ENCODE measurements at regions not wholly inside any gene's neighbourhood (a gene's known extent, or its start where the extent isn't known, plus 50 kb on each side); places are given as distances from the start of the nearest gene placed in this dataset.

DNA sequence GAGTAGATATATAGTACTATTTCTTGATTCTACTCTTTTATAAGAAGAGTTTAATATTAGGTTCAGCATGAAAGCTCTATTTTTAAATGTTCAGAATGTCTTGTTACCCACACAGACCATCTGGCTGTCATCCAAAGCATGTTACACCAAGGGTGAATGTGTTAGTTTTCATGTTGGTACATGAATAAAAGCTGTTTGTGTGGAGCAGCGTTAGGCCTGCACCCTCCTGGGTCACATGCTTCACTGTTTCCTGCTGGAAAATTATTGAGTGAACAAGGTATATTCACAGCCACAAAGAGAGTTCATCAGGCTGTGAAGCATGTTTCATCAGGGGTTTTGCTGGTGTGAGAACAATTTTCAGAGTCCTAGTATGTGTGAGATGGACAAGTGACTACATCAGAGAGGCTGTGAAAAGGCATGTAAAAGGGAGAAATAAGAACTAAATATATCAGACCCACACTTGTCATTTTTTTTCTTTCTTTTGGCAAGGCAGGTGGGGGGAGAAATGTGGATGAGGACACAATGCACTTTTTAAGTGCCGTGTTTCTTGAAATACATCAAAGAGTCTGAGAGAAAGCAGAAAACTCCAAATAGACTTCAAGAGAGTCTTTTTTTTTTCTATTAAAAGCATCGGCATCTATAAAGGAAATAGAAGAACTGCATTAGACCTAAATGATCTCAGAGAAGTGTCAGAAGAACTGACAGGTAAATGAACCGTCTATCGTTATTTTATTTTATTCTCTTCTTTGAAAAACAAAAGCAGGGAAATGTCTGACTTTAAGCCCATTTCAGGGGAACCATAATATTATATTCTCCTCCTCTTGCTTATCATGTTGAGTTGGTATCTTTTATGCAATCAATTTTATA, 2429.7 kb downstream of the PCDH7 start:
- peak; percentile 13 for DNase-seq (ENCODE audit: low read depth)
- Histone ChIP-seq H3K36me3 (ENCODE audit: control insufficient read depth, insufficient read depth, low read length, severe bottlenecking) (no peaks in the 10 kb centered on the region), H3K4me3 (ENCODE audit: low read length) (no peak overlapping the region), H3K9me3 (ENCODE audit: control insufficient read depth, low read length) (no peaks in the 10 kb centered on the region), H3K9ac (ENCODE audit: low read length) (no peak overlapping the region), H3K27me3 (replicated peaks; ENCODE audit: control insufficient read depth, insufficient read depth, low read length) (no peaks in the 10 kb centered on the region), H3K4me1 (ENCODE audit: control insufficient read depth, insufficient read depth, low read length) (no peaks in the 10 kb centered on the region)

DNA sequence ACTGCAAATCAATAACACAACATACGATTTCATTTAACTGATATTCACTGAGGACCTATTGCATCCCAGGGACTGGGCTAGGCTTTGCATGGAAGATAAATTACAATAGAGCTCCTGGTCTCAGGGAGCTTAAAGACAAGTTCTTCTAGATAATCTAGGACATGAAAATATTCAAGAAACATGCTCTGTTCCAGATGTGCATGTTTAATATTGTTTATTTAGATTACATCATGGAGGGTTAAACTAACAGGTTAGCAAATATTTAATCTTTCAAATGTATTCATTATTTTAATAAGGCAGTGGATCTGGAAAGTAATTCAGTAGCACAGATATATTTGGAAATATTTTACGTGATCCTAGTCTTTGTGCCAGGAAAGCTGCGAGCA, 2430.3 kb downstream of the PCDH7 start:
- Histone ChIP-seq H3K4me1 (ENCODE audit: control insufficient read depth, insufficient read depth, low read length) (no peaks in the 10 kb centered on the region), H3K27me3 (replicated peaks; ENCODE audit: control insufficient read depth, insufficient read depth, low read length) (no peaks in the 10 kb centered on the region), H3K4me3 (ENCODE audit: low read length) (no peak overlapping the region), H3K9me3 (ENCODE audit: control insufficient read depth, low read length) (no peaks in the 10 kb centered on the region), H3K9ac (ENCODE audit: low read length) (no peak overlapping the region), H3K36me3 (ENCODE audit: control insufficient read depth, insufficient read depth, low read length, severe bottlenecking) (no peaks in the 10 kb centered on the region)
- no peak for DNase-seq (ENCODE audit: low read depth)

DNA sequence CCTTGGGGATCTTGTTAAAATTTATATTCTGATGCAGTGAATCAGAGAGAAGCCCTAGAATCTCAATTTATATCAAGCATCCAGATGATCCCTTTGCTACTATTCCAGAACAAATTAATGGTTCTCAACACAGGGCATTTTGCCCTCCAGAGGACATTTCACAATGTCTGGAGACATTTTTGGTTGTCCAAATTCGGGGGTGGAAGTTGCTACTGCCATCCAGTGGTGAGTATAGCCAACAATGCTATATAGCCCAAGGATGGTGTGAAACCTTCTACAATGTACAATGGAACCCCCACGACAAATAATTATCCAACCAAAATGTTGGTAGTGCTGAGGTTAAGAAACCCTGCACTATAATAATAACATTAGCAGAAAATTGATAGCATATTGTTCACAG, 2440.0 kb downstream of the PCDH7 start:
- DNase-seq (ENCODE audit: low read depth): peak; percentile 82
- Histone ChIP-seq H3K4me1 (ENCODE audit: control insufficient read depth, insufficient read depth, low read length) (peaks cover 13% of the 10 kb centered on the region), H3K36me3 (ENCODE audit: control insufficient read depth, insufficient read depth, low read length, severe bottlenecking) (no peaks in the 10 kb centered on the region), H3K9ac (ENCODE audit: low read length) (no peak overlapping the region), H3K27me3 (replicated peaks; ENCODE audit: control insufficient read depth, insufficient read depth, low read length) (no peaks in the 10 kb centered on the region), H3K4me3 (ENCODE audit: low read length) (no peak overlapping the region), H3K9me3 (ENCODE audit: control insufficient read depth, low read length) (peaks cover 7% of the 10 kb centered on the region)

DNA sequence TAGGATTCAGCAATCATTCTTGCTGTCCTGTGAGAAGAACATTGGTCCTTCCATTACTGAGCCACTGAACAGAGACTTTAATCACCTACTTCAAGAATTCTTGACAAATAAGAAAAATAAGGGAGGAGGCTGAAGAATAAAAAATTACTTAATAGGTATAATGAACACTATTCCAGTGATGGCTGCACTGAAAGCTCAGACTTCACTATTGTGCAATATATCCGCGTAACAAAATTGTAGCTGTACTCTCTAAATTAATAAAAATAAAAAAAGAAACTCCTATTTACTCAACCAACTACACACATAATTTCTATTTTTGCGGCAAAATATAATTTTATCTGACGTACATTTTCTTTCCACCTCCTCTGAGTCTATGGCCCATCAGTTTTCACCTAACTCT, 2441.0 kb downstream of the PCDH7 start:
- H3K9ac ChIP-seq (ENCODE audit: low read length): no peak overlapping the region
- no peaks in the 10 kb centered on the region for H3K36me3 ChIP-seq (ENCODE audit: control insufficient read depth, insufficient read depth, low read length, severe bottlenecking)
- no peaks in the 10 kb centered on the region for H3K27me3 ChIP-seq (replicated peaks; ENCODE audit: control insufficient read depth, insufficient read depth, low read length)
- H3K4me1 ChIP-seq (ENCODE audit: control insufficient read depth, insufficient read depth, low read length): peaks cover 13% of the 10 kb centered on the region
- H3K4me3 ChIP-seq (ENCODE audit: low read length): no peak overlapping the region
- DNase-seq (ENCODE audit: low read depth): no peak
- H3K9me3 ChIP-seq (ENCODE audit: control insufficient read depth, low read length): peaks cover 4% of the 10 kb centered on the region

DNA sequence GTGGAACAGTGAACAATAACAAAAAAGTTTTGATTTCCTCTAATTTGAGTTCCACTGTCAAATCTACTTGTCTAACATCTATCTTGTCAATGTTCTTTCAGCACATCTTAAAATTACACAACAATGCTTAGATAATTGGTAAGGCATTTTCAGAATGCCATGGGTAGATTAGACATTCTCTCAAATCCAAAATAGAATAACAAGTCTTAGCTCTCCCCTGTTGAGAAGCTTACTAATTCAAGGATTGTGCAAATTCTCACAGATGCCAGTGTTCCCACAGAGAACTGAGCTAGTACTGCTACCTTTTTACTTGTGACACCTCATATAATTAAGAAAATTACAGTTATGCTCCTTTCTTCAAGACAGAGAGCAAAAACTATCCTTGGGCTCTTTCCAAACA, 2442.0 kb downstream of the PCDH7 start:
- no peaks in the 10 kb centered on the region for H3K36me3 ChIP-seq (ENCODE audit: control insufficient read depth, insufficient read depth, low read length, severe bottlenecking)
- H3K9ac ChIP-seq (ENCODE audit: low read length): no peak overlapping the region
- no peaks in the 10 kb centered on the region for H3K27me3 ChIP-seq (replicated peaks; ENCODE audit: control insufficient read depth, insufficient read depth, low read length)
- H3K4me3 ChIP-seq (ENCODE audit: low read length): no peak overlapping the region
- DNase-seq (ENCODE audit: low read depth): peak; percentile 32
- H3K4me1 ChIP-seq (ENCODE audit: control insufficient read depth, insufficient read depth, low read length): peaks cover 13% of the 10 kb centered on the region
- no peaks in the 10 kb centered on the region for H3K9me3 ChIP-seq (ENCODE audit: control insufficient read depth, low read length)

DNA sequence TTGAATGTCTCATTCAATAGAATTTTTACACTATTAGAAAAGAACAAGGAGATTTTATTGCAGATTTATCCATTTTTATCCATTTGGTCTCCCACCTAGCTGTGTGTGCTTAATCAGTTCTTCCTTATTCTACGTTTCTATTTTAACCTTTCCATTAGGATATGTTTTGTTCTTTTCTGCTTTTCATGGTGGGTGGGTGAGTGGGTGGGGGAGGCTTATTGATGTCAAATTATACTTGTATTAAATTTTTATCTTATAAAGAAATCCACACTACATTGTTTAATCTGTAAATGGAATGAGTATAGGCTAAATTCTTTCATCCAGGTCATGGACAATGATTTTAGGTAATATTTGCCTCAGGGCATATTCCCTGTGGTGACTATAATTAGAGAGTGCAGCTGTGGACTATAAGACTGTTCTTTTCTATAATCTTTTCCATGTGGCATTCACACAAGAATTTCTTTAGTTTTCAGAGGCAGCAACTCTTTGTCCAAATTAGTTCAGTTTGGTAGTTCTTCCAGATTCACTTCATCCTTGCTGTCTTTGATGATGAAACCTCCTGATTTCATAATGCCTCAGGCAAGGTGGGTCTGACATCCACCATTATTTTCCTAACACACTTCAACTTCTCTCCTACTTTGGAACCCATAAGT, 2451.8 kb downstream of the PCDH7 start:
- no peak overlapping the region for H3K9ac ChIP-seq (ENCODE audit: low read length)

DNA sequence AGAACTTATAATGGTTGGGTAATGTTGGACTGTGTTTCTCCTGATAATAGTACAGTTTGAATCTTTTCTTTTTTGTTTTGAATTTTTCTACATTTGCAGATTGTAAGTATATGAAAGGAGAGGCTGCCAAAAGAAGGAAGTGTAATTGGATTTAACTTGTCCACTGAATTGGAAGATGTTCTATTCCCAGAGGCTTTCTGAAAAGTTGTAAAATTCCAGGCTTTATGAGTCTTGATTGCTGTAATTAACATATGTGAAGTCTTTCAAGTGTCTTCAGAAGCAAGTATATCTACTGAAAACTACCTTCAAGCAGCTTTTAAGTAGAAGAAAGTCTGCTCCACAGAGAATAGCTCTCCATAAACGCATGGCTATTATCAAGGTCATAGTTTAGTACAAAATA, 2456.4 kb downstream of the PCDH7 start:
- Histone ChIP-seq H3K4me1 (ENCODE audit: control insufficient read depth, insufficient read depth, low read length) (no peaks in the 10 kb centered on the region), H3K4me3 (ENCODE audit: low read length) (no peak overlapping the region), H3K9me3 (ENCODE audit: control insufficient read depth, low read length) (no peaks in the 10 kb centered on the region), H3K9ac (ENCODE audit: low read length) (no peak overlapping the region), H3K36me3 (ENCODE audit: control insufficient read depth, insufficient read depth, low read length, severe bottlenecking) (no peaks in the 10 kb centered on the region), H3K27me3 (replicated peaks; ENCODE audit: control insufficient read depth, insufficient read depth, low read length) (no peaks in the 10 kb centered on the region)
- DNase-seq (ENCODE audit: low read depth): no peak

More for the DNA sequence above, 2451.8 kb downstream of the PCDH7 start:
- H3K4me3 ChIP-seq (ENCODE audit: low read length): no peak overlapping the region
- no peaks in the 10 kb centered on the region for H3K4me1 ChIP-seq (ENCODE audit: control insufficient read depth, insufficient read depth, low read length)
- no peaks in the 10 kb centered on the region for H3K27me3 ChIP-seq (replicated peaks; ENCODE audit: control insufficient read depth, insufficient read depth, low read length)
- H3K36me3 ChIP-seq (ENCODE audit: control insufficient read depth, insufficient read depth, low read length, severe bottlenecking): no peaks in the 10 kb centered on the region
- peak; percentile 73 for DNase-seq (ENCODE audit: low read depth)
- no peaks in the 10 kb centered on the region for H3K9me3 ChIP-seq (ENCODE audit: control insufficient read depth, low read length)

DNA sequence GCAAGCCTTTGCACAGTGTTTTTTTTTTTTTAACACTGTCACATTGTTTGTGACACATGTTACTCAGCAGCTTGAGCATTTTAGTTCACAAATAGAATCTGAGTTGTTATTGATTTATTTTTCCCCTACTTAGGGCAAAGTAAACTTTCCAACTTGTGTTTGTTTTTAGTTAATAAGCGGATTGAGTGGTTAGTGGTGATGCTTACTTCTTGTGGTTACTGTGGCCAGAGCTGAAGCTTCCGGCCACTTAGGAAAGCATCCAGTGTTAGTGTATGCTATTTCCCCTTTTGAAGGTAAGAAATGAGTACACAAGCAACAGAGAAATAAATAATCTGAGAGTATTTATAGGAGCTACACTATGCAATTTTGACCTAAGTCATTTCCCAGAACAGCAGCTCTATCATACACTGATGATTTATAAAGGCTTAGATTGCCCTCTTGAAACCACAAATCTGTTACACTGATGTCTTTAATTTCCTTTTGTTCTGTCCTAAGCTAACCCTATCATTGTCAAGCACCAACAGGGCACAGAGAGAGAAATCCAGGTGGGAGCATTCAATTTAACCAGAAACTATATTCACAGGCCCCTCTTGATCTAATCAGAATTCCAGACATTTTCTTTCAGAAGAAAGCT, 2464.6 kb downstream of the PCDH7 start:
- Histone ChIP-seq H3K27me3 (replicated peaks; ENCODE audit: control insufficient read depth, insufficient read depth, low read length) (no peaks in the 10 kb centered on the region), H3K9me3 (ENCODE audit: control insufficient read depth, low read length) (peaks cover 7% of the 10 kb centered on the region), H3K4me1 (ENCODE audit: control insufficient read depth, insufficient read depth, low read length) (no peaks in the 10 kb centered on the region), H3K4me3 (ENCODE audit: low read length) (no peak overlapping the region), H3K36me3 (ENCODE audit: control insufficient read depth, insufficient read depth, low read length, severe bottlenecking) (no peaks in the 10 kb centered on the region), H3K9ac (ENCODE audit: low read length) (no peak overlapping the region)
- DNase-seq (ENCODE audit: low read depth): no peak

DNA sequence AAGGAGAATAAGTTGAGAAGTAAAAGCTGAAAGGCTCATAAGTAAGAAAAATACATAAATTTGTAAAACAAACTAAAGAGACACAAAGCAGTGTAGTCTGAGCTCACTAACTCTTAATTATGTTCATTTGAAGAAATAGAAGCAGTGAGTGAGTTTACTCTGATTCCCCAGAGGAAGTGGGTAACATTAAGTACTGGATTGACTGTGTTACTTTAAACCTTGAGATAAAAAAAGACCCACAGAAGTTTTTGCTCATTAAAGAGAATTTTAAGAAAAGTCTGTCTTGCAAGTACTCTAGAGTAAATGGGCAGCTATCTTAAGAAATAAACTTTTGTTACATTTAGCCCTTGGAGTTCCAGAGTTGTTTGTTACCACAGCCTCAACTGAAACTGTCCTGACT, 2466.9 kb downstream of the PCDH7 start:
- no peaks in the 10 kb centered on the region for H3K36me3 ChIP-seq (ENCODE audit: control insufficient read depth, insufficient read depth, low read length, severe bottlenecking)
- no peak overlapping the region for H3K4me3 ChIP-seq (ENCODE audit: low read length)
- DNase-seq (ENCODE audit: low read depth): no peak
- no peak overlapping the region for H3K9ac ChIP-seq (ENCODE audit: low read length)
- H3K9me3 ChIP-seq (ENCODE audit: control insufficient read depth, low read length): peaks cover 7% of the 10 kb centered on the region
- H3K27me3 ChIP-seq (replicated peaks; ENCODE audit: control insufficient read depth, insufficient read depth, low read length): no peaks in the 10 kb centered on the region
- no peaks in the 10 kb centered on the region for H3K4me1 ChIP-seq (ENCODE audit: control insufficient read depth, insufficient read depth, low read length)

DNA sequence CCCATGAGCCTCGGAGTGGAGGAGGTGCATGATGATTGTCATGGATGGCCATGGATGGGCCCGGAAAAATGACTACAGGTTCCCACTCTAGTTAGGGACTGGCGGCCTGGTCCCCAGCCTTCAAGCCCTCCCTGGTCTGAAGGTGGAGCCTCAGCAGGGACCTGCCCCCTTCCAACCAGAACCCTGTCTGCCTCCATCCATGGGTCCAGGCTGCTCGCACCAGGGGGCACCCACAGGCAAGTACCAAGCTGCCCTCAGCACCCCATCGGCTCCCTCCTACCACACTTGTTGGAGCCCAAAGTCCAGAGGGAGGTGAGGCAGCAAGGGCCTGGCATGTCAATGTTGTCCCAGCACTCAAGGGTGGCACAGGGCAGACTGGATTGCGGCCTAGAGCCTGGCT, 2468.6 kb downstream of the PCDH7 start:
- Histone ChIP-seq H3K4me3 (ENCODE audit: low read length) (no peak overlapping the region), H3K9me3 (ENCODE audit: control insufficient read depth, low read length) (no peaks in the 10 kb centered on the region), H3K27me3 (replicated peaks; ENCODE audit: control insufficient read depth, insufficient read depth, low read length) (no peaks in the 10 kb centered on the region), H3K4me1 (ENCODE audit: control insufficient read depth, insufficient read depth, low read length) (no peaks in the 10 kb centered on the region), H3K9ac (ENCODE audit: low read length) (no peak overlapping the region), H3K36me3 (ENCODE audit: control insufficient read depth, insufficient read depth, low read length, severe bottlenecking) (no peaks in the 10 kb centered on the region)
- DNase-seq (ENCODE audit: low read depth): no peak

DNA sequence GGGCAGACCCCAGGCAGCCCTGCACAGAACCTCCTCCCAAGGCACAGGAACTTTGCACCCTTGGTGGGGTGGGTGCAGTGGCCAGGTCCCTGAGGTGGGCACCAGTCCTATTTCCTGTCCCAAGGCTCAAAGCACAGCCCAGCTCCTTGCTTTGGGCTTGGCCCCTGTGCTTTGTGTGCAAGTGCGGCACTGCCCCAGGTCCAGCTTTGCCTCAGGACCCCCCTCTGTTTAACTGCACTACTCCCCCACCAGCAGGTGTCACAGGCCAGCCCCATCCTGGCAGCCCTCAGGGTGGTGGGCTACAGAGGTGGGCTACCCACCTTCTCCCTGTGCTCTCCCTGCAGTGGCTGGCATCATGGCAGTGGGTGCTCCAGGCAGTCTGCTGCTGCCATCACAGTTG, 2469.0 kb downstream of the PCDH7 start:
- H3K36me3 ChIP-seq (ENCODE audit: control insufficient read depth, insufficient read depth, low read length, severe bottlenecking): no peaks in the 10 kb centered on the region
- H3K9me3 ChIP-seq (ENCODE audit: control insufficient read depth, low read length): no peaks in the 10 kb centered on the region
- no peak overlapping the region for H3K9ac ChIP-seq (ENCODE audit: low read length)
- H3K27me3 ChIP-seq (replicated peaks; ENCODE audit: control insufficient read depth, insufficient read depth, low read length): no peaks in the 10 kb centered on the region
- H3K4me1 ChIP-seq (ENCODE audit: control insufficient read depth, insufficient read depth, low read length): no peaks in the 10 kb centered on the region
- no peak overlapping the region for H3K4me3 ChIP-seq (ENCODE audit: low read length)
- no peak for DNase-seq (ENCODE audit: low read depth)

All from adipocyte (in vitro differentiated cells).